ENCODE measurements at regions not wholly inside any gene's neighbourhood (a gene's known extent, or its start where the extent isn't known, plus 50 kb on each side); places are given as distances from the start of the nearest gene placed in this dataset.

- TF ChIP-seq ZNF8 (CRISPR knock-in tag; IDR thresholded peaks at IDR 0.05) (no peak), RARB (CRISPR knock-in tag; IDR thresholded peaks at IDR 0.05) (no peak), CREB5 (CRISPR knock-in tag; IDR thresholded peaks at IDR 0.05; ENCODE audit: low read depth) (no peak), ZFP30 (CRISPR knock-in tag; IDR thresholded peaks at IDR 0.05) (no peak), ISL1 (CRISPR knock-in tag; IDR thresholded peaks at IDR 0.05) (no peak), PATZ1 (CRISPR knock-in tag; IDR thresholded peaks at IDR 0.05; ENCODE audit: borderline replicate concordance) (no peak), TCF4 (CRISPR knock-in tag; IDR thresholded peaks at IDR 0.05; ENCODE audit: borderline replicate concordance) (no peak), OSR1 (CRISPR knock-in tag; IDR thresholded peaks at IDR 0.05) (no peak), ZNF565 (CRISPR knock-in tag; conservative IDR thresholded peaks at IDR 0.05; ENCODE audit: low read depth) (no peak), BACH2 (CRISPR knock-in tag; IDR thresholded peaks at IDR 0.05; ENCODE audit: borderline replicate concordance) (no peak), ZFP3 (CRISPR knock-in tag; IDR thresholded peaks at IDR 0.05) (no peak), TSHZ2 (CRISPR knock-in tag; IDR thresholded peaks at IDR 0.05) (no peak), ZNF70 (CRISPR knock-in tag; IDR thresholded peaks at IDR 0.05) (no peak)
- ATAC-seq: no peak
Observed at GRCh38 chr3:165553371-165553770, 283.9 kb downstream of the BCHE start.

- TF ChIP-seq ARNTL (CRISPR knock-in tag; IDR thresholded peaks at IDR 0.05; ENCODE audit: borderline replicate concordance, low read depth): no peak
- ATAC-seq: no peak
Observed at GRCh38 chr3:165549665-165550064, 287.6 kb downstream of the BCHE start.

GRCh38 chr3:165549037-165549436 lies 288.2 kb downstream of the BCHE start:
- no peak for ATAC-seq
- no peak for TF ChIP-seq PATZ1 (CRISPR knock-in tag; IDR thresholded peaks at IDR 0.05; ENCODE audit: borderline replicate concordance)
- TF ChIP-seq BACH2 (CRISPR knock-in tag; IDR thresholded peaks at IDR 0.05; ENCODE audit: borderline replicate concordance): no peak
- no peak for TF ChIP-seq ZFP3 (CRISPR knock-in tag; IDR thresholded peaks at IDR 0.05)
- TF ChIP-seq ZC3H10 (CRISPR knock-in tag; IDR thresholded peaks at IDR 0.05): no peak
- no peak for TF ChIP-seq PPARA (CRISPR knock-in tag; IDR thresholded peaks at IDR 0.05; ENCODE audit: borderline replicate concordance)
- no peak for TF ChIP-seq CSDC2 (CRISPR knock-in tag; IDR thresholded peaks at IDR 0.05)
- TF ChIP-seq RARB (CRISPR knock-in tag; IDR thresholded peaks at IDR 0.05): no peak
- no peak for TF ChIP-seq POU6F1 (CRISPR knock-in tag; IDR thresholded peaks at IDR 0.05; ENCODE audit: borderline replicate concordance, low read depth)
- TF ChIP-seq CREB5 (CRISPR knock-in tag; IDR thresholded peaks at IDR 0.05; ENCODE audit: low read depth): no peak
- TF ChIP-seq TCF4 (CRISPR knock-in tag; IDR thresholded peaks at IDR 0.05; ENCODE audit: borderline replicate concordance): no peak
- TF ChIP-seq ARNTL (CRISPR knock-in tag; IDR thresholded peaks at IDR 0.05; ENCODE audit: borderline replicate concordance, low read depth): no peak
- no peak for TF ChIP-seq GLIS3 (CRISPR knock-in tag; IDR thresholded peaks at IDR 0.05)
- no peak for TF ChIP-seq CSRNP3 (CRISPR knock-in tag; IDR thresholded peaks at IDR 0.05)
- TF ChIP-seq ISL1 (CRISPR knock-in tag; IDR thresholded peaks at IDR 0.05): no peak
- no peak for TF ChIP-seq TSHZ2 (CRISPR knock-in tag; IDR thresholded peaks at IDR 0.05)
- TF ChIP-seq TOX (CRISPR knock-in tag; IDR thresholded peaks at IDR 0.05; ENCODE audit: borderline replicate concordance): no peak
- TF ChIP-seq ESRRG (CRISPR knock-in tag; IDR thresholded peaks at IDR 0.05): no peak
